Tibial artery (tissue), 4 donors: ENCODE measurements at regions not wholly inside any gene's neighbourhood (a gene's known extent, or its start where the extent isn't known, plus 50 kb on each side); places are given as distances from the start of the nearest gene placed in this dataset.
"Not testable (repeated sequence)": the region's sequence is repeated elsewhere in the genome, so short reads cannot be mapped to it uniquely, and the experiment has no call there.

Experiments used
- DNase-seq, 2 donors: peaks; one replicate each; pipeline ENCODE4 v3.0.0-alpha.2; 2019
- H3K27ac ChIP-seq, 2 donors: fragments of 200-600 bp; sonication (generic) in 1 of 2; 1 replicate in 1 of 2; 2 replicates in 1 of 2; pipeline ENCODE4 v1.5.1; 2018 to 2019; ENCODE audit warnings: mild to moderate bottlenecking in 1 of 2
- H3K27me3 ChIP-seq, 2 donors: fragments of 200-600 bp; sonication (generic) in 1 of 2; one replicate each; pipeline versions ENCODE4 v1.5.1 to v1.6.0; 2016 to 2019
- H3K36me3 ChIP-seq, 3 donors: fragments of 200-600 bp; sonication (generic) in 2 of 3; one replicate each; pipeline ENCODE4 v1.5.1; 2016 to 2019; ENCODE audit warnings: mild to moderate bottlenecking in 2 of 3
- H3K4me1 ChIP-seq, 4 donors: fragments of 200-600 bp; sonication (generic) in 2 of 4; 1 replicate in 3 of 4; 2 replicates in 1 of 4; pipeline ENCODE4 v1.5.1; 2016 to 2019
- H3K4me3 ChIP-seq, 2 donors: fragments of 200-600 bp; sonication (generic) in 1 of 2; 1 replicate in 1 of 2; 2 replicates in 1 of 2; pipeline ENCODE4 v1.5.1; 2018 to 2019; ENCODE audit warnings: mild to moderate bottlenecking in 2 of 2
- H3K9me3 ChIP-seq, 3 donors: fragments of 200-600 bp; sonication (generic) in 1 of 3; one replicate each; pipeline ENCODE4 v1.5.1; 2016 to 2019
- intact Hi-C: fragments of 100-400 bp; cut with DNase I; formaldehyde crosslinking; loops from one replicate; pipeline ENCODE4 v1.15.0; 2023; ENCODE audit warnings: low total_unique reads

GRCh38 chr1:120238867-120239266 lies 62.5 kb upstream of the SEC22B start:
- H3K27me3 ChIP-seq, H3K9me3 ChIP-seq, H3K27ac ChIP-seq, H3K4me3 ChIP-seq, H3K36me3 ChIP-seq, DNase-seq, intact Hi-C loops, H3K4me1 ChIP-seq: not testable (repeated sequence)

- H3K27ac ChIP-seq, H3K9me3 ChIP-seq, H3K36me3 ChIP-seq, intact Hi-C loops, H3K4me3 ChIP-seq, H3K27me3 ChIP-seq, H3K4me1 ChIP-seq, DNase-seq: not testable (repeated sequence)
These were observed 57.3 kb upstream of the SEC22B start for GRCh38 chr1:120233661-120234018.

- H3K4me1 ChIP-seq, DNase-seq, intact Hi-C loops, H3K27me3 ChIP-seq, H3K9me3 ChIP-seq, H3K36me3 ChIP-seq: not testable (repeated sequence)
- Histone ChIP-seq H3K4me3 (peak overlapping the region; percentile 47 to 57), H3K27ac (peak overlapping the region; percentile 62 to 82)
These were observed 56.7 kb upstream of the SEC22B start for GRCh38 chr1:120232834-120233660.

- H3K27me3 ChIP-seq, intact Hi-C loops, DNase-seq, H3K27ac ChIP-seq, H3K4me3 ChIP-seq, H3K4me1 ChIP-seq, H3K9me3 ChIP-seq, H3K36me3 ChIP-seq: not testable (repeated sequence)
These were observed 53.5 kb upstream of the SEC22B start for GRCh38 chr1:120229835-120230234.
